GM18858 (cell line): ENCODE measurements at regions not wholly inside any gene's neighbourhood (a gene's known extent, or its start where the extent isn't known, plus 50 kb on each side); places are given as distances from the start of the nearest gene placed in this dataset.

Source experiments
- ATAC-seq: cut with Tn5 transposase; IDR thresholded peaks from one replicate; pipeline ENCODE4 v1.9.1; 2021; ENCODE audit not compliant: unreplicated experiment

DNA sequence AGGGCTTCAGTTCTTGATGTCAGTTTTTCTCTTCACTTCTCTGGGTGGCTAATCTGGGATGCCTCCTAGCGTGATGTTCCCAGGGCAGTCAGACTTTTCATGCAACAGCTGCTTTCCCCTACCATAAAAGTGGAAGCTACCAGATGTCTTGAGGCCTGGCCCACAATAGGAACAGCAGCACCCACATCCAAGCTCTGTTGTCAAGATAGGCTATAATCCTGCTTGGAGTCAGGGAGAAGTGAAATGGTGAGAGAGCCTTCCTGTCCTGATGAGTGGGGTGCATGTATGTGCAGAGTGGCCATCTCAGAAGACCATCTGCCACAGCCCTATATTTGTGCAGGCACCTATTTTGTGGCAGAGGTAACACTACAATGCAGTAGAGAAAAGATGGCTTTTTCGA lies 108.0 kb downstream of the HTR5A start:
- no peak for ATAC-seq

DNA sequence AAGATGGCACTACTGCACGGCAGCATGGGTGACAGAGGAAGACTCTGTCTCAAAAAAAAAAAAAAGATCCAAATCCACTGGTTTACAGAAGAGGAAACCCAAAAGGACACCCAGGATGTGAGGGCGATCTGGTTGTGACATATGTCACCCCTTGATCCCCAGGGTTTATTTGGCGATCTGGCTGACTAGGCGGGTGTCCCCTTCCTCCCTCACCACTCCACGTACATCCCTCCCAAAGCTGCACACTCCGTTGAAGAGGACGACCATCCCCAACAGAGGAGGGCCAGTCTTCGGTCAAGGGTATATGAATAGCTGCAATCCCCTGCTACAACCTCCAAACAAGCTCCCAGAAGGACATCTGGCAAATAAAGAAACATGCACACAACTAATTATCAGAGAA lies 111.6 kb downstream of the HTR5A start:
- ATAC-seq = no peak

DNA sequence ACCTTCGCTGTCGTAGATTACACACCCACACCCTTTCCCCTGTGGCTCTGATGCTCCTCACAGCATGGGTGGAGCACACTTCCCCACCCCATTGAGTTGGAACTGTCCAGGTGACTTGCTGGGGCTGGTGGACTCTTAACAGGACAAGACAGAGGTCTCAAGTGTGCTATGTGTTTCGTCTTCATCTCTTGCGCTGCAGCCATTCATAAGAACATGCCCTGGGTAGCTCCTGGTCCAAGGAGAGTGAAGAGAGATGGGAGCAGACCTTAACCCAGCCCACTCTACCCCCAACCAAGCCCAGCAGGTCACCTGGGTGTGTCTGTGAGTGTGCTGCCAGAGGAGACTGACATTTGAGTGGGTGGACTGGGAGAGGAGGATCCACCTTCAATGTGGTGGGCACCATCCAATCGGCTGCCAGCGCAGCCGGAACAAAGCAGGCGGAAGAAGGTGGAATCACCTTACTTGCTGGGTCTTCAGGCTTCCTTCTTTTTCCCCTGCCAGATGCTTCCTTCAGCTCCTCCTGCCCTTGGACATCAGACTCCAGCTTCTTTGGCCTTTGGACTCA lies 112.4 kb downstream of the HTR5A start:
- no peak for ATAC-seq

DNA sequence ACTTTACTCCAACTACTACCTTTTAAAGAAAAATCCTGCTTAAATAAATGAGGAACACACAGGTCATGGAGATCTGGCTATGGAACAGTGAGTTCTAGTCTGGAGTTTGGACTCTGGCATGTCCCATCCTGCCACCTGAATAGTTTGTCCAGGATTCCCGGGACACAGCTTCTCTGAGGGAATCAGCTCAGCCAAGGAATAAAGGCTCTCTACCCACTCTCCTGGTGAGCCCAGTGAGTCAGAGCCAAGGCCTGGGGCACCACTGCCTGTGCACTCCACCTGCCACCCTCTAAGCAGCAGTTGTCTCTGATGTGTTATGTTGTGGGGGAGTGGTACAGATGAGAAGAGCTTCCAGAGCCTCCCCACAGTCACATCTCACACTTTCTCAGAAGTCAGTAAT lies 113.5 kb downstream of the HTR5A start:
- ATAC-seq = no peak

DNA sequence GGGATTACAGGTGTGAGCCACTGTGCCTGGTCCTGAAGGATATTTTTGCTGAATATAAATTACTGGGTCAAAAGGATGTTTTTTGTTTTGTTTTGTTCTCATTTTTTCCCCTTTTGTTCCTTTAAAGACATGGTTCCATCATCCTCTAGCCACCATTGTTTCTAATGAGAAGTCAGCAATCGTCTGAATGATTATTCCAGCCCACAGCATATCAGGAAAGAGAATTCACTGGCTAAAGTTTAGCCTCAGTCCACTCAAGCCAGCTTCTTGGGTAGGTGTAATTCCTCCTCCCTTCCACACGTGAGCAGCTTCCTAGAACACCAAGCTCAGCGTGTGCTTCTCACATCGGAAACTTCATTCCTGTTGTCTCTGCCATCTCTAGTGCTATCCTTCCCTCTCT lies 112.8 kb upstream of the INSIG1 start:
- ATAC-seq = no peak

DNA sequence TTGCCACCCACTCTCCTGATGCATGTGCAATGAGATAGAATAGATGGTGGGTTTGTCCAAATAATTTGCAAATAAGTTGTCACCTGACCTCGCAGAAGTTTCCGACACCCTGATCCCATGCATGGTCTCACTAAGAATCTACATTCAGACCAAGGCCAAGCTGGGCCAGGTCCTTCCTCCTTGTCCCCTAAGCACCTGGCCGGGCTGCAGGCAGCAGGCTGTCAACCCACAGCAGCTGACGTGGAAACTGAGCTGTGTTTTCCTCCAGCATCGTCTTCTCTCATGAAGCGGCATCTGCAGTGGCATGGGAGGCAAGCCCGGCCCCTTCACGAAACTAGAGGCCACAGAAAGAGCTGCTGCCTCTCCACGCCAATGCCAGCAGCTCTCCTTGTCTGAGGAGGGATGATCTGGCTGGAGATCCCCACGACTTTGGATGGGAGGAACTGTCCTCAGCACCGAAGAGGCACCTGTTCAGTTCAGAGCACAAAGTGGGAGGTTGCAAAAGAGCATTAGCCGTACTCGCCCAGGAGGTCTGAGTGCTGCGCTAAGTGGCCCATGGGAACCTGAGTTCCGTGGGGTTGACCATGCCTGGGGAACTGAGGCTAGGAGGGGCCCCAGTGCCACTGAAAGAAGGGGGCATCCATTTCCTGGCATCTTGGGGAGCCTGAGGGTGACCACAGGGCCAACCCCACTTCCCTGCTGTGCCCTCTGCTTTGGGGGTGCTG lies 110.5 kb upstream of the INSIG1 start:
- no peak for ATAC-seq

DNA sequence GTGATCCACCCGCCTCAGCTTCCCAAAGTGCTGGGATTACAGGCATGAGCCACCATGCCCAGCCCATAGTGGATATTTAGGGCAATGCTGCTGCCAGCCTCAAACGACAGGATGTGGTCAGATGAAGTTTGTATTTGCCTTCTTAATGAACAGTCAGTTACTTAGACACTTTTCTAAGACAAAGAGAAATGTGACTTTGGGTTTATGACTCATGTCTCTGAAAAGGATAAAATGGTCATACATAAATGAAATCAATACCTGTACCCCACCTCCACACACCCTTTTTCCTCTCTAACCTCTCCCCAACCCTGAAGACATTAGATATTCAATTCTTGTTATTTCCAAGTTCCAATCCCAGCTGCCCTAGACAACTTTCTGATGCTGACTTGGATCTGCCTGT lies 109.3 kb upstream of the INSIG1 start:
- ATAC-seq = no peak

DNA sequence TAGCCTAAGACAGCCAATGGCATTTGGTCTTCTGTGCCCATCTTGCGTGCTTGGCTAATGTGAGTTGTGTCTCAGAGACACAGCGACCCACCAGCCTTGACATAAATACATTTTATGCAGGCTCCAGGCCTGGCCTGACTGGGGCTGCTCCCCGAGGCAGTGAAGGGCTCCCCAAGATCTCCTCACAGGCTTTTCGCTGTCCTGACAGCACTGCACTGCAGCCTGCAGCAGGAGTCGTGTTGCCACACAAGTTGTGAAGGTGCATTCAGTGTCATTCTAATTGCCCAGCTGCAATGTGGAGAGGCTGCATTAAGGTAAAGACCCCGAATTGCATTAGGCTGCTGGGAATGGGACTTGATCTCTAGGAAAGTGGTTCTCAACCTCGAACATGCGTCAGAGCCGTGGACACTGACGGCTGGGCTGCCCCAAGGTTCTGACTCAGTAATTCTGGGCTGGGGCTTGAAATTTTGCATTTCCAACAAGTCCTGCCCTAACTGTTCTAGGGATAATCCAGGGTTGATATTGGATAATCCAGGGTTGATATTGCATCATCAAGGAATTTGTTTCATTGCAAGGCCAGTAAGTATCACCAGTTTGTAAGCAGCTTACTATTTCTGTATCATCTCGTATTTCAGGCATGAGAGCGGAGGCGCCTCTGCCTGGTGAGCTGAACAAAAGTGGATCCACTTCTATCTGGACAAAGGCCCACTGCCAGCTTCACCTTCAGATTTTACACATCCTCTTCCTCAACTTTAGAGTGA lies 108.7 kb upstream of the INSIG1 start:
- ATAC-seq = no peak

DNA sequence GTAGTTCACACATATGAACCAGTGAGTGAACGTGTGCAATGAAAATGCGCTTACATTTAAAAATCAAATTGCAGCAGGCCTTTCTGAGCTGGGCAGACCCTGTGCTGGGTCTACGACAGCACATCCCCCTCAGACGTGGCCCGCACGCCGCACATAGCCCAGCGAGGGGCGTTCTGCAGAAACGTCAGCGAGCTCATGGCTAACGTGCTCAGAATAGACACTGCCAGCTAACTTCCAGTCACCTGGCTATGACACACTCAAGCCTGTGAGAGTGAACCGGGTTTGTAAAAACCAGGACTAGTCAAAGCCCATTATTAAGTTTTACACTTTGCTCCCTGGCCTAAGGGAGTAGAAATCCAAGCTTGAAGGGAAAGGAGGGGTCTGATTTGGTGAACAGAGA lies 108.1 kb upstream of the INSIG1 start:
- ATAC-seq = no peak

DNA sequence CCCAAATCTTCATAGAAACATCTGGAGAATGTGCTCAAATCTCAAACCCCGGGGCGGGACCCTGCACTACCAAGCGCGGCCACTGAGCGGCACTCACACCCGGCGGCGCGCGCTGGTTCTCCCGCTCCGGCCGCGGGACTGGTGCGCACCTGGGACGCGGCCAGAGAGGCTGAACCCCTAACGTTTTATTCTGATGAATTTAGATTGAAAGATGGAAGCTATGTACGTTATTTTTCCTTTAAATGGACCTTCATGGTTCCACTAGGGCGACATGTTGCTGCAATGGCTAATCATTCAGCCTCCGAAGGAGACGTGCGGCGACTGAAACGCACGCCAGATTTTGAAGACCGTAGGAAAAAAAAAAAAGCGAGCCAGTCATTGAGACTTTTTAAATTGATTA lies 107.0 kb upstream of the INSIG1 start:
- no peak for ATAC-seq

DNA sequence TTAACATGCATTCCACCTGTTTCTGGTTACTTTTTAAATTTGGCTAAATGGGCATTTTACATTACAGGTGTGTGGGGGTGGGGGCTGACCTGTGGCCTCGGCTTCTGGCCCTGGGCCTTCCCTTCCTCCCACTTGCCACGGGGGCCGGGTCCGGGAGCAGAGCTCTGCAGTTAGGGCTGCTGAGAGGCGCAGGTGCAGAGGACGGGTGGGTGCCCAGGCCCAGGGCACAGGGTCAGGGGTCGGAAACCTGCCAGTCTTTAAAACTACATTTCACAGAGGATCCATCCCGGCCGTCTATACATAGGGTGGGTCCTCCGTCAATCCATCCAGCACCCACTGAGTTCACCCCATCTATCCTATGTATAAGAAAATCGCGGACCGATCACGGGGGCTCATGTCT lies 106.5 kb upstream of the INSIG1 start:
- no peak for ATAC-seq

DNA sequence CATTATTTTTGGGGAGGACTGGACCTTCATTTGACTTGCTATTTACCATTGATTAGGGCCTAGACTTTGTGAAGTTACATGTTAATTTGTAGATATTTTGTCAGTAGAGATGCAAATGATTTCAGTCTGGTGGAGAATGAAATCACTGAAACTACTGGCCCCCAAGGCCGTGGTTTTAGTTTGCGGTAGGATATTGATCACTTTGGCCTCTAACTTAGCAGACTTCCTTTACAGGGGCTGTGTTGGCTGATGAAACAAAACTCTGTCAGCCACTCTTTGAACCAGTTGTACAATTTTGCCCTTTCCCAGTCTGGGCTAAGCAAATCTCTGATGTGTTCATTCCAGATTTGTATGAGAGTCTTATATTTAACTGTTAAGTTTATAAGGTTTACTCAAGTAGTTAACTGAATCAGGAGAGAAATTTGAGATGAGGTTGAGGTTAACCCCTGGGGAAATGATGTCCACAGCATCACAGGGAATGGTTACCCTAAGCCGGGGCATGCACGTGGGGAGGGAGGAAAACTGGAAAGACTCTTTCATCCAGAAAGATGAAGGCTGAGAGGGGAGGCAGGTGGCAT lies 105.7 kb upstream of the INSIG1 start:
- no peak for ATAC-seq

DNA sequence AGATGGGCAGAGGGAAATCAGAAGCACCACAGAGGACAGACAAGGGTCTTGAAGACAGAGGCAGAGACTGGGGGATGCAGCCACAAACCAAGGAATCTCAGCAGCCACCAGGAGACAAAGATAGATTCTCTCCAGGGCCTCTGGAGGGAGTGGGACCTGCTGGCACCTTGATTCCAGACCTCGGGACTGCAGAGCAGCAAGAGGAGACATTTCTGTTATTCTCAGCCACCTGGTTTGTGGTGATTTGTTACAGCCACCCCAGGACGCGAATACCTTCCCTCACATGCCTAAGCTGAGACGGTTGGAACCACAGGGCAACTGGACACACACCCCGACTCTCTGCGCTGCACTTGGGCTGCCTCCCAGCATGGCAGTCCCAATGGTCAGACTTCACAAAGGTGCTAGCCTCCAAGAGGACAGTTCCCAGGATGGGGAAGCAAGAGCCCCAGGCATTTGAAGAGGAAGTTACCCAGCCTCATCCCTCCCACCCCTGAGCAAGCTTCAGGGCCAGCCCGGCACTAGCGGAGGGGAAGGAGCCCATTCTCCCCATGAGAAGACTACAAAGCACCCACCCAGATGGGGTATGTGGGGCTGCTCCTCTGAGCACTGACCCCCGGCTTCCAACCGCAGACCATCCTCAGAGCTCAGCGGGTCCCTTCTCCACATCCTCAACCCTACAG lies 104.6 kb upstream of the INSIG1 start:
- ATAC-seq = no peak

DNA sequence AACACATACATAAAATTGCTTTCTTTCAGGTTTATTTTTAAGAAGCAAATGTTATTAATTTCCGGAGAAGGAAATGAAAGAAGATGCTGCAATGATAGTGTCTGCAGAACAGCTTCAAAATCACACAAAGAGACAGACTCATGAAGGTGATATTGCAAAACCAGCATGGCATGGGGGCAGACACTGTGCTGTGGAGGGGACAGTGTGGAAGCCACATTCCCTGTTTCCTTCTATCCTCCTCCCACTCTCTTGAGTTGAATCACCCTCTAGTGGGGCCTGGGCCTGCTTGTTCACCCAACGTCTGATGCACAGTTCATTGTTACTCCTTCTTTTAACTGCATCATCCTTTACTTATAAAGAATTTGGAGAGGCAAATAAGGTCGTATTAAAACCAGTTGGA lies 104.0 kb upstream of the INSIG1 start:
- no peak for ATAC-seq

DNA sequence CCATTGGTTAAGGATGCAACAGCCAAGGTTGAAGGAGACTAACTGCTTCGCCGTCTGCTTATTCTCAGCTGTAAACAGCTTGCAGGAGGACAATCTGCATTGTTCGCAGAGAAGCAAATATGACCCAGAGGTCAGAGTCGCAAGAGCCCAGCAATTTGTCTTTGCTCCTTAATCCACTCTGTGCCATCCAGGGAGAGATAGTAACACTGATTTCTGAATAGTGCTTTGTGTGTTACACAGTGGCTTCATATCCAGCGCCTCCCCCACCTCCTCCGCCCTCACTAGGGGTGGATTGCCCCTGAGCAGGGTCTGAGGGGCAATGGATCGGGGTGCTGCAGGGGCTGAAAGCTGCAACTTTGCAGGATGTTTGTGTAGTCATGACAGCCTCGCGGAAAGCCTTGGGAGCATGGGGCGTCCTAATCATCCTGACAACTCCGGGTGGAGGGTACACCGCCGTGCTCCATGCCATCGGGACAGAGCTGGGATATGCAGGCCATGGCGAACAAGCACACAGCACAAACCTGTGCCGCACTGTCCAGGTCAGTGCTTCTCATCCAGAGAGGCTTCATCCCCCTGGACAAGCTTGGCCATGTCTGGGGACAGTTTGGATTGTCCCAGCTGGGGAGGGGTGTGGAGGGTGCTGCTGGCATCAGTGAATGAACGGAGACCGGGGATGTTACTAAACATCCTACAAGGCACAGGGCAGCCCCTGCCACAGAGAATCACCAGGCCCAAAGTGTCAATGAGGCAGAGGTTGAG lies 103.1 kb upstream of the INSIG1 start:
- no peak for ATAC-seq

DNA sequence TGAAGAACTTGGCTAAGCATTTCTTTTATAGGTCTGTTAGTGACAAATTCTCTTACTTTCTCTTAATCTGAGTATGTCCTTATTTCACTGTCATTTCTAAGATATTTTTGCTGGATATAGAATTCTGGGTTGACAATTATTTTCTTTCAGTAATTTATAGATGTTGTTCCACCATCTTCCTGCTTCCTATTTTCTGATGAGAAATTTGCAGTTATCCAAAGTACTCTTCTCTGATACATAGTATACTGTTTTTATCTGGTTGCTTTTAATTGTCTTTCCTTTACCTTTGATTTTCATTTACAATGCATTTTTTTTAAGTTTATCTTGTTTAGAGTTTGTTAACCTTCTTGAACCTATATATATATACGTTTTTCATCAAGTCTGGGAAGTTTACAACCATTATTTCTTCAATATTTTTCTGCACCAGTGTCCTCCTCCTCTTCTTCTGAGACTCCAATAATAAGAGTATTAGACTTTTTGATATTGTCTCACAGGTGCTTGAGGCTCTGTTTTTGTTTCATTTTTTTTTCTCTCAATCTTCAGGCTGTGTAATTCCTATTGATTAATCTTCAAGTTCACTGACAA lies 101.6 kb upstream of the INSIG1 start:
- no peak for ATAC-seq

DNA sequence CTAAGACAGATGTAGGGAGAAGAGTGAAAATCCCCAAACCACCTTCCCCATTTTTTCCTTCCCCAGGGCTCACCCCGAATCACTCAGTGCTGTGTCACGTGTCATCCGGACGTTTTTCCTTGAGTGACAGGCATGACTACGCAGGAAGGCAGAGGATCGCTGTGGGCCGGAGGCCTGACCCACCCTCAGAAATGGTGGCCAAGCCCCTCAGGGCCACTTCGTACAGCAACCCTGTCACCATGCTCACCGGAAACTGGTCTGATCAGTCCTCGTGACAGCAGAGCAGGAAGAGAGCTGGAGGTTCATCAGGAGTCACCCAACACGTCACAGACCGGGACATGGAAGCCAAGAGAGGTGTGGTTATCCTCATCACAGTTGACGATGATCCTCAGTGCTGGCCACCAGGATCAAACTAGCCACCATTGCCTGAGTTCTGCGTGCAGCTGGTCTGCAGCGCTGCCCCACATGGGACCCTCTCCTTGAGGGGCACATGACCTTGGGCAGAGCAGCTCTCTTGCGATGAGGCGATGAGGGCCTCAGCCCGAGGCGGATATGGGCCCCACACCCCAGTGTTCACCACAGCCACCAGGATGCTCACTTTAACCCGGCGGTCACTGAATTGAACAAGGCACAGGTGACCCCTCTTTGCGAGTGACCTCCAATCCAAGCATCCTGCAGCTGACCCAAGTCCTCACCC lies 99.3 kb upstream of the INSIG1 start:
- ATAC-seq = no peak

DNA sequence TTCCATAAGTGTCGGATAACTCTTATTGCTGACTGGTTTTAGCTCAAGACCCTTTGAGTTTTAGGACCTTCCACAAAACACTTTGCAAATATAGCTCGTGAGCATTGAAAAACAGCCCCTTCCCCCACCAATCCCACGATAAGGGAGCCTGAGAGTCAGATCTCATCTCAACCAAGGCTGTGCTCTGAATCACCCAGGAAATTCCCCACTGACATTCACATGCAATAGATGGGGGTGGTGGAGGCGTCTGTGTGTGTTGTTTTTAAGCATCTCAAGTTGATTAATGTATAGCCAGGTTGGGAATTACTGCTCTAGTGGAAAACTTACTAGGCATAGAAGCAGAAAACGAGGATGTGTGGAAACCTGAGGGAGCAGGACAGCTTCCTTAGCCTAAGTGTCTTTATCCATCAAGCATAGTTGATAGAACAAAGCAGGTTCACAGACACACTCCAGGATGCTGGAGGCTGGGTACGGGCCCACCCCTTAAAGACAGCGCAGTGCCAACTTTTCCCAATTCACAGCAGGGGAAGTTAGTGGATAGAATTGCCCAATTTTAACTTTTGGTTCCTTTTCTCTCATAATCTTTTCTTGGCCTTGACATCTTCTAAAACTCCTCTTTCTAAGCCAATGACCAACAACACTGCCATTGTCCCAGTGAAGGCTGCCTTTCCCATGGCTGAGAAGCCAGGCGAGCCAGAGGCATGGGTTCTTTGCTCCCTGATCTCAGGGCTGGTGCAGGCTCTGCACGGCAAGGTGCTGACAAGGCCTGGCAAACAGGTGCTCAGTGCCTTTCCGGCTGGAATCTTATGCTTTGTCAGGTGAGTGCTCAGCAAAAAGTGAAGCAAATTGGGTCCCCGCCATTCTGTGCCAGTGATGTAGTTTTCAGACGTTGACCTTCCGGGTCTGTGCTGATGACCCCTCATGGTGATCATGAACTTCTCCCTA lies 98.5 kb upstream of the INSIG1 start:
- ATAC-seq = peak; percentile 79
